HFF-Myc (cell line): ENCODE measurements at regions not wholly inside any gene's neighbourhood (a gene's known extent, or its start where the extent isn't known, plus 50 kb on each side); places are given as distances from the start of the nearest gene placed in this dataset.
"Not testable (repeated sequence)": the region's sequence is repeated elsewhere in the genome, so short reads cannot be mapped to it uniquely, and the experiment has no call there.

ENCODE experiments used
- DNase-seq: peaks from one replicate; pipeline ENCODE4 v3.0.0-alpha.2; 2011; ENCODE audit warnings: low read depth; ENCODE audit errors: extremely low read depth
- H3K4me3 ChIP-seq: replicated peaks from 2 replicates; pipeline ENCODE4 v1.5.1; 2011; ENCODE audit warnings: low read depth, mild to moderate bottlenecking, control low read depth, low read length
- TF ChIP-seq, protein P1 (sequence below): IDR thresholded peaks from 2 replicates; pipeline ENCODE4 v1.5.1; 2012; ENCODE audit warnings: mild to moderate bottlenecking, low read depth, low read length, control low read depth; ENCODE audit errors: missing control alignments

DNA sequence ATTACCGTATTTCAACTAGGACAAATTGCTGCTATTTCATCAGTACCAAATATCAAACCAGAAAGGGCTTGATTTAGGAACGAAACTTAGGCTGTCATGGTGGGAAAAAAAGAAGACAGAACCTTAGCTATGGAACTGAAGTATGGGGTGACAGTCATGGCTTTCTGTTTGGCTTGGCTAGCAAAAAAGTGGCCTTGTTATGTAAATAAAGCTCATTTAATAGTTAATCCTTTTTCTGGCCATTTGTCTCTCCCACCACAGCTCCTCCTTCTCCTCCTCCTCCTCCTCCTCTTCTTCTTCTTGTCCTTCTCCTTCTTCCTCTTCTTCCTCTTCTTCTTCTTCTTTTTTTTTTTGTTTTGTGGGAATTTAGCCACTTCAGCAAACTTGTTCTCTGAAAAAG, 434.7 kb upstream of the NDST4 start:
- TF ChIP-seq, protein P1, sequence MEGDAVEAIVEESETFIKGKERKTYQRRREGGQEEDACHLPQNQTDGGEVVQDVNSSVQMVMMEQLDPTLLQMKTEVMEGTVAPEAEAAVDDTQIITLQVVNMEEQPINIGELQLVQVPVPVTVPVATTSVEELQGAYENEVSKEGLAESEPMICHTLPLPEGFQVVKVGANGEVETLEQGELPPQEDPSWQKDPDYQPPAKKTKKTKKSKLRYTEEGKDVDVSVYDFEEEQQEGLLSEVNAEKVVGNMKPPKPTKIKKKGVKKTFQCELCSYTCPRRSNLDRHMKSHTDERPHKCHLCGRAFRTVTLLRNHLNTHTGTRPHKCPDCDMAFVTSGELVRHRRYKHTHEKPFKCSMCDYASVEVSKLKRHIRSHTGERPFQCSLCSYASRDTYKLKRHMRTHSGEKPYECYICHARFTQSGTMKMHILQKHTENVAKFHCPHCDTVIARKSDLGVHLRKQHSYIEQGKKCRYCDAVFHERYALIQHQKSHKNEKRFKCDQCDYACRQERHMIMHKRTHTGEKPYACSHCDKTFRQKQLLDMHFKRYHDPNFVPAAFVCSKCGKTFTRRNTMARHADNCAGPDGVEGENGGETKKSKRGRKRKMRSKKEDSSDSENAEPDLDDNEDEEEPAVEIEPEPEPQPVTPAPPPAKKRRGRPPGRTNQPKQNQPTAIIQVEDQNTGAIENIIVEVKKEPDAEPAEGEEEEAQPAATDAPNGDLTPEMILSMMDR = no peak
- no peak overlapping the region for H3K4me3 ChIP-seq
- DNase-seq = no peak

DNA sequence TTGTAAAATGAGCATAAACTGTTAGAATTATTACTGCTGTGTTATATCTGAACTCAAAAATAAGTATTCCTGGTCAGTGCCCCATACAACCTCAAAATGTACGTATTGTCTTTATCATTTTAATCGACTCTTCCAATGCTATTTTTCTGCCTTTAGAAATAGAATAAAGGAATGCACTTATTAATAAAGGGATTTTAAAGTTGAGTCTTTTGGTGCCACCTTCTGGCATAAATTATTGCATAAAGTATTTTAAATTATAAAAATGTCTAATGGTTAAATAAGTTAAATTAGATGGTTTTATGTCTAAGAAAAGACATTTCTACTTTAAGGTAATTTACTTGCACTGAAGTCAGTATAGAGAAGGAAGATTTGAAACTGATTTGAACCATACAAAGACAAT, 424.0 kb upstream of the NDST4 start:
- TF ChIP-seq, protein P1 = no peak
- DNase-seq = no peak
- no peak overlapping the region for H3K4me3 ChIP-seq

DNA sequence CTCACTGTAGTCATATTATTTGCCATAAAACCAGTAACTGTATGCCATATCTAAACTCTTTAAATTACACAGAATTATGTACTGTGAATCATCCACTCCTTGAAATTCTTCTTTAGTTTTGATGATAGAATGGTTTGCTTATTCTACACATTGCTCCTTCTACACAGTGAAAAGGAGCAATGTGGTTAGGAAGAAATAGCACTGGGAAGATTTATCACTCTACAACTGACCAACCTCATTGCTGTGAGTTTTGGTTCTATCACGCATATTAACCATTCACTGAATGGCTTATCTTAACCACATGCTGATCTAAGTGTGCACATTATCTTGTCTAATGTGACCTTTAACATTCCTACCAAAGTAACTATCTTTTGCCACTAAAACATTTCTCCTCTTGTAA, 415.7 kb upstream of the NDST4 start:
- DNase-seq = no peak
- H3K4me3 ChIP-seq = no peak overlapping the region
- TF ChIP-seq, protein P1 = no peak

DNA sequence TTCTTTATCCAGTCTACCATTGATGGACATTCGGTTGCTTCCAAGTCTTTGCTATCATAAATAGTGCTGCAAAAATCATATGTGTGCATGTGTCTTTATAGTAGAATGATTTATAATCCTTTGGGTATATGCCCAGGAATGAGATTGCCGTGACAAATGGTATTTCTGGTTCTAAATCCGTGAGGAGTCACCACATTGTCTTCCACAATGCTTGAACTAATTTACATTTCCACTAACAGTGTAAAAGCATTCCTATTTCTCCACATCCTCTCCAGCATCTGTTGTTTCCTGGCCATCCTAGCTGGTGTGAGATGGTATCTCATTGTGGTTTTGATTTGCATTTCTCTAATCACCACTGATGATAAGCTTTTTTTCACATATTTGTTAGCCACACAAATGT, 406.1 kb upstream of the NDST4 start:
- not testable (repeated sequence) for DNase-seq, H3K4me3 ChIP-seq

DNA sequence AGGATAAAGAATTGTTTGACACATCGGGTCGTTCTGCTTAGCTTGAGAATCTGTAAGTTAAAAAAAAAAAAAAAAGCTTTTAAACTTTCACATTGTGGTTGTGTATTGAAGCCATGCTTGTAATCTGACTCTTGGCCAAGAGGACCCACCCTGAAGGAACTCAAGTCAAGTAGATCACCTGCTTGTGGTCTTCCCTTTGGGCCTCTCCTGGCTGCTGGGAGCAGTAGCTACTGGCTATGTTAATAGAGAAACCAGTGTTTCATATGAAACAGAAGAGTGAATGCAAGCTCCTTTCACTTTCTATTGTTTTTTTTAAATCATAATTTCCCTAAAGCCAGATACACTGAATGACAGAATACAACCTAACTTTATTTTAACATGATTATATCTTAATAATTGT, 402.4 kb upstream of the NDST4 start:
- no peak overlapping the region for H3K4me3 ChIP-seq
- TF ChIP-seq, protein P1 = no peak
- DNase-seq = no peak

DNA sequence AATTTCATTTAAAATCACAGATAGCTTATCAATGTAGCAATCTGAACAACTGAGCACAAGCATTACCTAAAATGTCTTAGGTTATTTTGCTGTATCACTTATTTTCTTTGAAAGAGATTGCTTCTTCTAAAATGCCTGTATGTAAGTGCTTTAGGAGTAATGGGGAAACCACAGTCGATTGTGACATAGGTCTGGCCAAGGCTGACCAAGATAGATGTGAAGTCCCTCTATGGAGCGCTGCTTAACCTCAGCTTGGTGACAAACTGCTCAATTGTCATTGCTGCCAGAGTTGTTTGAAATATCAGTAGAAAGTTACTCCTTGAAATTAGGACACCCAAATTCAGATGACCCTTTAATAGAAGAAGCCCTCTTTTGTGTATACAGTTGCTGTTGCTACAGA, 401.9 kb upstream of the NDST4 start:
- no peak for DNase-seq
- H3K4me3 ChIP-seq = no peak overlapping the region
- TF ChIP-seq, protein P1 = no peak

DNA sequence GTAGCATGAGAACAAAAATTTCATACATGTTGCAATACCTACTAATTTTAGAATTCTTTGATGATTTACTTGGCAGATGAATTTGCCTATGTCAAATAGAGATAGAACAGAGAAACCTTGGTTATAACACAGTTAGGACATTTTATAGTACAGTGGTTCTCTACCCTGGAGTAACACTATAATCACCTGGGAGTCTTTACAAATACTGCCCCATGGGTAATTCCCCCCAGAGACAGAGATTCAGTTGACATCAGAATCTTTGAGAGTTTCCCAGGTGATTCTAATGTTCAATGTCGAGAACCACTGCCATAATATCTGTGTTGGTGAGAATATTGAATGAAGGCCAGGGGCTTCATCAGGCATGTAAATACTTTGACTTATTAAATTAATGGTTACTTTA, 401.3 kb upstream of the NDST4 start:
- no peak overlapping the region for H3K4me3 ChIP-seq
- no peak for DNase-seq
- TF ChIP-seq, protein P1 = no peak
